GM18867 (cell line): ENCODE measurements at regions not wholly inside any gene's neighbourhood (a gene's known extent, or its start where the extent isn't known, plus 50 kb on each side); places are given as distances from the start of the nearest gene placed in this dataset.

ENCODE experiments used
- ATAC-seq: cut with Tn5 transposase; IDR thresholded peaks from one replicate; pipeline ENCODE4 v1.9.1; 2021; ENCODE audit warnings: mild to moderate bottlenecking, moderate library complexity; ENCODE audit not compliant: unreplicated experiment

DNA sequence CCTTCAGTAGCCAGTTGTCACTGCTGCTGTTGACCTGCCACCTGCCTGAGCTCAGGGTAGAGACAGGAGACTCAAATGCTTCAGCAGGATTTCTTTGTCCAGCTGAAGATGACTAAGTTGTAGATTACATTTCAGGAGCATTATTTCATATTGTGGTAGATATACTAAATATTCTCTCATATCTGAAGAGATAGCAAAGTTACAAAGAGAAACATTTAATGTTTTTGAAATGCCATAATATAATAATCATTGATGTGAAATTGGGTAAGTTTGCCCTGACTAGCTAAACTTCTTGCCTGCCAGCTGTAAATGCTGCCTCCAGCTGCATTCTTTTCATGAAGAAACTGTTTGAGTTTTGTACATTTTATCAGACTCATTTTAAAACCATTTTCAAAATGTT is 247.6 kb upstream of the CNKSR2 start:
- no peak for ATAC-seq

DNA sequence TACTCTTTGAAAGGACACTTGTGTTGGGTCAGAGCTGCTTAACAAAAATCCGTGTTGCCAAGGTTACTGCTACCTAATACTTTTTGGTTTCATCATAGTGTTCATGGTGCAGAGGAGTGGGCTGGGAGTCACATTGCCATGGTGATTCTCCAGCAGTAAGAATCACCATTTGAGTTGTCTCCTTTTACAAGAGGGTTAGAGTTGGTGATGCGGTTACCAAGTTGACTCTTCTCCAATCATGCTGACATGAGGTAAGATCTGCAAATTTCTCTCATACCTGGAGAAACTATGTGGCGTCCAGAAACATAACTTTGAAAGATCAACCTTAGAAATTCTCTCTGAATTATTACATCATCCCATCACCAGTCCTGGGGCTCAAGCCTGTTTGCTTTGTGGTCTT is 242.9 kb upstream of the CNKSR2 start:
- no peak for ATAC-seq

DNA sequence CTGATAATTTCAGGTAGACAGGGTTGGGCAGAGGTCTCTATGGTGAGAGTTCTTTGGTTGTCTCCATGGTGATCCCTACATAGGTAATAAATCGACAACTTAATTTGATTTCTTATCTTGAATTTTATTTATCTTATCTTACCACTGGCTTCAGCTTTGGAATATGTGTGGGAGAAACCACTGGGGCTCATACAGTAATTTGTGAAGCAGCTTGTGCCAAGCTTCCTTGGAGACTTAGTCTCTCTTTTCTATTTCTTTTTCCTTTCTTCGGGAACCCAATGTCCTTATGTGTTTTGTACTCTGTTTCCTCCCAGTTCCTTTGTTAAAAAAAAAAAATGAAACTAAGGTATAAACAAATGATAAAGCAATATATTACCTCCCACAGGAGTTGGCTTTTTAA is 242.4 kb upstream of the CNKSR2 start:
- no peak for ATAC-seq

DNA sequence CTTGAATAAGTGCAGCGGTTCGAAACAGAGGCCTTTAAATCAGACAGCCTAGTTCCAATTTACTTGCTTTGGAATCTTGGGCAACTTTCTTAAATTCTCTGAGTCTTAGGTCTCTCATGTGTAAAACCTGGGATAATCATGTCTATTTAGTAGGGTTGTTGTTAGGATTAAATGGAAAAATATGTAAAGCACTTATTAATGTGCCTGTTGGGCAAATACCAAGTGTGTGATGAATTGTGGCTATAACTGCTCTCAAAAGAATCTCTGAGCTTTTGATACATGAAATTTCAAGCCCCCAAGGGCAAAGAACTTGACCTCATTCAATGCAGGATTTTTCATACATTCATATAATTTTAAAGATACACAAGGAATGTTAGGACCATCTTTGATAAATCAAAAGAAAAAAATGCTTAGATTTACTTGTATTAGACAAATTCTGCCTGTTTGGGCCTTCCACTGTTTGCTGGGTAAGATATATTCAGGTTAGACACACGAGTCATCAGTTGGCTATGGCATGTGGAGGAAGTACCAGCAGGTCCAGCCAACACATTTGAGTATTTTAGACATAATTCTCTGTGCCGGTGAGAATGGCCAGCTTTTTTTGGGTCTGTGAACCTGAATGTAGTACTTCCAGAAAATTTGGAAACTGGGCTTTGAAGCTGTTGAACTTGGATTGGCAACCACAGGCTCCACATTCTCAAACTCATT is 241.4 kb upstream of the CNKSR2 start:
- ATAC-seq: no peak

DNA sequence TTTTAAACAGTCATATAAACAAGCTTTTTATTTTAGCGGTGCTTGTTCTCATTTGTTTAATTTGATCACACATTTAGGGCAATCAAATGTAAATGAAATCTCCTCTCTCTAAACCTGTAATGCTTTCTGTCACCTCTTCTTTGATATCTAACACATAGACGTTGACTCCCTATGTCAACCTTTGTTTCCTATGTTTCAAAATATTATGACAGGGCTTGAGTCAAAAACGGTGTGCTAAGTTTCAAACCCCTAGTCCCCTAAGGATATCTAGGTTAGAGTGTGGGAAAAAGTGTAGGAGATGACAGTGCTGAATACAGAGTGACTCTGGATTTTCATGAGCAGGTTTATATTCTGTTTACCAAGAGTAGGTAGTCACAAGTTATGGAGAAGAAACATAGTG is 224.0 kb upstream of the CNKSR2 start:
- no peak for ATAC-seq

DNA sequence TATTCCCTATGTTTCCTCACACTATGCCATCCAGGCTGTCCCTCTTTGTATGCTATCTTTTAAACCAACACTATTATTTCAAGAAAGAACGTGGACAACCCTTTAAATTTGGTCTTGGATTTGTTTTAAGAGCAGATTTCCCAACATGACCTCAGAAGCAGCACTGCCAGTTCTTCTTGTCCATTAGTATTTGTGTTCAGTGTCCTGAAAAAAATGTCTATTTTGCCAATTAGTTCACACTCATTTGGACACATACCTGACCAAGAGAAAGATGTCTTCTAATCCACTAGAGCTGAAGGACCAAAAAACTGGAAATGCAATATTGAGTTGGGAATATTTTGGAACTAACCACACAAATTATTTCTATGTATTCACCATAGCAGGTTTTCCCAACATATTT is 223.2 kb upstream of the CNKSR2 start:
- ATAC-seq: no peak

DNA sequence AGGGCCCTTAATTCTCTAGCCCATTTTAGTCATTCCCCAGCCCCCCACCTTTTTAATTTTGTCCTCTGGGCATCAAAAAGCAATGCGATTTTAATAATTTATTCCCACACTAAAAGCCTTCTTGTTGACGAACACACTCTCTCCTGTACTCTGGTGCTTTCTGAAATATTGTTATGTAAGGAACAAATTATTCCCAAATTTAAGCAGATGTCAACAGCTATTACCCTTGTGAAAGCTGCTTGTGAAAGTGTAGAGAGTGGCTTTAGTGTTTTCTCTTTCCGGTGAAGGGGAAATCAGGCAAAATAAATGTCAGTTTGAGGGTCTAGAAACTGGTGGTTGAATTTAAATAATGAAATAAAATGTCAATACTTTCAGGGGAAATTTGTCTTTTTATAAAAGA is 221.2 kb upstream of the CNKSR2 start:
- no peak for ATAC-seq

DNA sequence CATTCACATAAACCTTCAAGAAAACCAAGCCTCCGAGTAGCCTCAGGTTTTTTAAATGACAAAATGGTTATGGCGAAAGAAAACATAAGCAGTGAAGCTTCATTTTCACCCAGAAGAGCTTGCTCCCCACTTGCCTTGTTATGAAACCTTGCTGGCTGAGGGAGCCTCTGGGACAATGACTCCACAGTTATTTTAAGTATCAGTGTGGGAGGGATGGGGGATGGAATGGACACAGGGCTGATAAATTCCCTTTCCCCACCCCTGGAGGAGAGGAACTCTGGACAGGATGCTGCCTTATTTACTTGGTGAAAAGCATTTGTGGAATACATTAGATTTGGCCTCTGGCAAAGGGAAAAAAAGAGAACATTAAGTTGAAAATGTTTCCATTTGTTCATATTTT is 220.7 kb upstream of the CNKSR2 start:
- no peak for ATAC-seq

DNA sequence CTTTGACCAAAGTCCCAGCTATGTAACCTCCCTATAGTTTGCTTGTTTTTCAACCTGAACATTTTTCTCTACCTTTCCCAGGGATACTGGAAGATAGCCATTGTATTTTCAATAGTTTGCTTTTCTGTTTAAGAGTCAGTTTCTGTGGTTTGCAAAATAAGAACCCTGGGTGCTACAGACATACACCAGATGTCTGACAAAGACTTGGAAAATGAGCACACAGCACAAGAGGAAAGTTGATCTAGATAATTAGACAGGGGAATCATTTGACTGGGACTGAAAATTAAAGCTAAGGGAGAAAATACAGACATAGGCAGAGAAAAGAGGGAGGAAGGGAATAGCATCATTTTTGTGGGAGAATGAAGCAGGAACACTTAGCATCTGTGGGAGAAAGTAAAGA is 218.3 kb upstream of the CNKSR2 start:
- no peak for ATAC-seq

DNA sequence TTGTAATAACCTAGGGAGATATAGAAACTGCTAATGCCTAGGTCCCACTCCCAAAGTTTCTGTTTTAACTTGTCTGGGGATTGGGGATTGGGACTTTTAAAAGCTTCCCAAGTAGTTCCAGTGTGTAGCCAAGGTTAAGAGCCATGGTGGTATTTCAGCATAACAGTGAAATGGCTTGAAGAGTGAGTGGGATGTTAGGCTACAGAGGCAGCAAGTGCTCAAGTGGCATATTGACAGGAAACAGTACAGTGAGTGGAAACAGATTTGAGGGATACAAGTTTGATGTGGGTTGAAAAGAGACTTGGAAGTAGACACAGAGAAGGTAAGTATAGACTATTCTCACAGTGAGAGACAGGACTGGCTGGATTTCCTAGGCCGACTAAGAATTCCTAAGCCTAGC is 217.6 kb upstream of the CNKSR2 start:
- ATAC-seq: no peak

DNA sequence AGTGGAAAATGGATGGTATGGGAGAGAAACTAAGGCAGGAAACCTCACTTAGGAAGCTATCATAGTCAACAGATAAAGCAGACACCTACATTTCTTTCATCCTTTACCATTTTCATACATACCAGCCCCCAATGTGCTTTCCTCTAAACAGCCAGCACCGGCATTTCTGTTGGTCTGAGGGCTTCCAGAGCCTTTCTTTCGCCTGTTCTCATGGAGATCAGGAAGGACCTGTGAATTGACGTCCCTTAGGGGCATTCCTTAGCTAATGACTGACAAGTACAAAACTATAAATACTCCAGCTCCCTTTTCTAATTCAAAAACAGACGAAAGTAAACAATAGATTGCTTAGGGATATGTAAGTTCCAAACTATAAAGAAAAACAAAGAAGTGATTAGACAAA is 215.5 kb upstream of the CNKSR2 start:
- no peak for ATAC-seq

DNA sequence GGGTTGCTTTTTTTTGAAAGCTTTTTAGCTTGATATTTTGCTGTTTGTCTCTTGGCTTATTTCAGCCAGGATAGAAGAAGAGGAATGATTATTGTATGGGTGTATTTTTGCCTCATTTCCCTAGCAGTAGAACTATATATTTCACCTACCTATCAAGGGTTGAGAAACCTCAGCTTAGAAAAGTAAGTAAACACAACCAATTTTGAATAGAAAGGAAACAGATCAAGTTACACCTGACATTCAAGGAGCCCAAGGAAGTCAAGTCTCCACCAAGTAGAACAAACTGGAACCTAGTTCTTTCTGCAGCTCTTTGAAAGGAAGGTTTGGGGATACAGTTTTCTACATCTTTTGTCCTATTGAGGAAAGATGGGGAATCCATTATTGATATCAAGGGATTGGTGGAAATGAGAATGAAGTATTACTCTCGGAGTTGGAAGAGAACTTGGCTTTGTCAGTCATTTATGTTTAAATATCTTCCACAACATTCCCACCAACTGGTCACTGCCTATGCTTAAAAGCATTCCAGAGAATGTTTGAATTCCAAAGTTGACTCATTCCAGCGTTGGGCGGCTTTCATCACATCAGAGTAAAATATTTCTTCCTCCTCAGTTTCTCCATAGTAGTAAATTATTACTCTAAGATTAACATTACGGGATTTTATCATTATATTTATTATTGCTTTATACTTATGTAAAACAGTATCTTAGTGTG is 207.8 kb upstream of the CNKSR2 start:
- ATAC-seq: no peak

DNA sequence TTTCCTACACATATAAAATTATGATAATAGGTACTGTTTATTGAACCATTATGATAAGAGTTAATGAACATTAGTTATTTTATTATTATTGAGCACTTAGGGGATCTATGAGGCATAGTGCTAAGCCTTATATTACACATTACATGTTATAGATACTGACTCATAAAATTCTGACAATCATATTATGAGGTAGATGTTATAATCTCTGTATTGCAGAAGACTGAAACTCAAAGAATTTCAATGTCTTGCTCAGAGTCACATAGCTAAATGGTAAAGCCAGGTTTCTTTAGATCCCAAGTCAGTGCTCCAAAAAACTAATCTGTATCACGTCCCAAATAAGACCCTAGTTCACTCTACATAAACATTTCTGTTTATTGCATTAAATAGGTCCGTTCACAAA is 207.2 kb upstream of the CNKSR2 start:
- ATAC-seq: no peak

DNA sequence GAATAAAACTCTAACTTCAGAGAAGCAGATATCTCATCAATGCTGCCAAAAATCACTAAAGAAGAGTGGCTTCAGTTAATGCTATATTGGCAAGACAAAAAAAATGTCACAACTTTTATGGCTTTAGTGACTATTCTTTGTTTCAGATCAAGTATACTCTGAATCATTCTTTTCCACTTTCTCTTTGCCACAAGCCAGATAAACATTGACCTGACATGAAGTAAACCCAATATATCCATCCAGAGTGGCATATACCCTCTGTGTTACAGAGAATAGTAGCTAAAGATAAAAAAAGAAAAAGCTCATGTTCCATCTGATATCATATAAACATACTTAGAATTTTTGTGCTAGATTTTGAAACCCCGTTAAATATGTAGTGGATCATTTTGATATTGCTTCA is 206.7 kb upstream of the CNKSR2 start:
- no peak for ATAC-seq

DNA sequence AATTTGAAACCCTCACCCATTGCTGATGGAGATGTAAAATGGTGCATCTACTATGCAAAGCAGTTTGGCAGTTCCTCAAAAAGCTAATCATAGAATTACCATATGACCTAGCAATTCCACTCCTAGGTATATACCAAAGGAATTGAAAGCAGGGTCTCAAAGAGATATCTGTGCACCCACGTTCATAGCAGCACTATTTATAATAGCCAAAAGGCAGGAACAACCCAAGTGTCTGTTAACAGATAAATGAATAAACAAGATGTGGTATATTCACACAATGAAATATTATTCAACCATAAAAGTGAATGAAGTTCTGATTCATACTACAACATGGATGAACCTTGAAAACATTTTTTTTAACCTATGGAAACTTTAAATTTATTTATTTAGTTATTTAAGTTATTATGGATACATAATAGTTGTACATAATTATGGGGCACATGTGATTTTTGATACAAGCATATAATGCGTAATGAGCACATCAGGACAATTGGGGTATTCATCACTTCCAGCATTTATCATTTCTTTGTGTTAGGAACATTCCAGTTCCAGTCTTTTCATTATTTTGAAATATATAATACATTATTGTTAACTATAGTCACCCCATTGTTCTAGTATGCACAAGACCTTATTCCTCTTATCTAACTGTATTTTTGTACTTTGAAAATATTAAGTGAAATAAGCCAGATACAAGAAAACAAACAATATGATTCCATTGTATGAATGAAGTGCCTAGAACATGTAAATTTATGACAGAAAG is 205.6 kb upstream of the CNKSR2 start:
- ATAC-seq: no peak

DNA sequence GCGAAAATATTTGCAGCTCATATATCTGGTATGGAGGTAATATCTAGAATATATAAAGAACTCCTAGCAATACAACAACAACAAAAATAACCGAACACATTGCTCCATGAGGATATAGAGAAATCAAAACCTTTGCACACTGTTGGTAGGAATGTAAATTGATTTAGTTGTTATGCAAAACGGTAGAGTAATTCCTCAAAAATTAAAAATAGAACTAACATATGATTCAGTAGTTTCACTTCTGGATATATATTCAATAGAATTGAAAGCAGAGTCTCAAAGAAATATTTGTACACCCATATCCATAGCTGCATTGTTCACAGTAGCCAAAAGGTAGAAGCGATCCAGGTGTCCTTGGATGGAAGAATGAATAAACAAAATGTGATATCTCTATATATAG is 203.0 kb upstream of the CNKSR2 start:
- ATAC-seq: no peak

DNA sequence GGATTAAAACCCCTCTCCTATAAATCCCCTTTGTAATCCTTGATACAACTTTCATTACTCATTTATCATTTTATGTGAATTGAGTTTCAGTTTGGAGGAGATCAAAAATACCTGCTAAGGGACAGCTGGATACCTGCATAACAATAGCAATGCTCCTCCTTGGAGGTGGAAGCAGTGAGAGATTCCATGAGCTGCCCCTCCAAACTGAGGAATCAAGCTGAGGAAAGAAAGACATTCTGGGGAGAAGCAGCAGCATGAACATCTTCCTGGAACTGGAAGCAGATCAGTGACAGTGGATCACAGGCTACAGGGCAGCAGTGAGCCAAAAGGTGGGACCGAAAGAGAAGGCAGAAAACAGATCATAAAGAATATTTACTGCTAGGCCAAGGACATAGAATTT is 199.8 kb upstream of the CNKSR2 start:
- no peak for ATAC-seq

DNA sequence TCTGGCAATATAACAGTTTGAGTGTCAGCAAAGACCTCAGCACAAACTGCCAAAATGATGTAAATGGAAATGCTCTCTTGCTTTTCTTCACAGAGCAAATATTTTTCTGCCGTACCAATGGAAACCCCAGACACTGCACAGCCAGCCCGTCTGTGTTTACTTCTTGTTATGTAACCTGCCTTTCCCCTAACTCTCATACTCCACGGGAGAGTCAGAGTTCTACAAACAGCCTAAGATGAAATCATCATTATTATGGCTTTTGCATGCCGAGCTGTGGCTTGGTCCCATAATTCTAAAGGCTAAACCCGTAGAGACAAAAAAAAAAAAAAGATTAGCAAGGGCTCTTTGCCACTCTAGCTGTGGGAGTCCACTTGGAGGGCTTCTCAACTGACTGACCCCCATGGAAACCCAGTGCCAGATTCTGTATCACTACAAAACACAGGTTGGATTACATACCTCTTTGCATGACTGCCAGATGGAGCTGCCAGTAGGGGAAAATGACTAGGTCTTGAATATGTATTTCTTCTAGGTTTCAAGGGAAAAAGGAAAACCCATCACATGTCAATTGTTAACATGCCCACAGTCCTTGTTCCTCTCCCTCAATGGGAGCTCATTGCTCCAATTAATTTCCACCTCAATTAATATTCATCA is 197.2 kb upstream of the CNKSR2 start:
- ATAC-seq: no peak

DNA sequence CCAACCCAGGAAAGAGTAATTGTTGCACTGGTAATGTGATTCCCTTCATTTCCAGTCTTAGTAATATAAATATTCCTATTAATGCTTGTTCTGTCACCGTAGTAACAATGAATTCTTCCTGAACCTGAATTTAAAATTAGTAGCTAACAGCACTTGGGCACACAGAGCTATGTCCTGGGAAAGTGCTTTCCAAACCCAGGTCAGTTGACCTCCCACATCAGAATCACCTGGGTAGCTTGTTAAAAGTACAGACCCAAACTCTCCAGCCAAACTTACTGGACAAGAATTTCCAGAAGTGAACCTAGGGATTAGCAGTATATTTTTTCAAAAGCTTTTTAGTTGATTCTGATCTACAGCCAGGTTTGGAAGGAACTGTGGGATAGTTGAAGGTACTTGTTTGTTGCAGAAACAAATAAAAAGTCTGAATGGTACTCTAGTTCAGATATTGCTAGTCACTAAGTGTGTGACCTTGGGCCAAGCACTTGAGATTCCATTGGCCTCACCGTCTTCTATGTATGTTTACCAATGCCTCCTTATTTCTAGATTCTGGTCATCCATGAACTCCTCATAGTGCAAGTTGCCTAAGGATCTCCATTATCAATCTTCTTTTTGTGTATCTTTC is 192.9 kb upstream of the CNKSR2 start:
- ATAC-seq: no peak

DNA sequence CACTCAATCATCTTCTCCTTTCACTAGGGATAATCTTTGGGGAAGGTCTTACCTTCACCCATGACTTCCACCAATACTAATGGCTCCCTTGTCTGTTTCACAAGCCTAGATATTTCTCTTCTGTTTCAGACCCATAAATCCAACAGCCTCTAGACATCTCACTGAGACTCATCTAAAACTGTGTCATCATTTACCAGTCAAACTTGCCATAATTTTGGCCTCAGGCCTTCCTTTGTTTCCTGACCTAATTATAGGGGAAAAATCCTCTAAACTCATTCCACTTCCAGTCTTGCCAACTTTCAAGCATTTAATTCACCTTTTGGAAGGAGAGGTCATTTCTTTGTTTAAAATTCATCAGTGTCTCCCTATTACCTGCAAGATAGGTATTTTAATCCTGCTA is 181.0 kb upstream of the CNKSR2 start:
- ATAC-seq: no peak

DNA sequence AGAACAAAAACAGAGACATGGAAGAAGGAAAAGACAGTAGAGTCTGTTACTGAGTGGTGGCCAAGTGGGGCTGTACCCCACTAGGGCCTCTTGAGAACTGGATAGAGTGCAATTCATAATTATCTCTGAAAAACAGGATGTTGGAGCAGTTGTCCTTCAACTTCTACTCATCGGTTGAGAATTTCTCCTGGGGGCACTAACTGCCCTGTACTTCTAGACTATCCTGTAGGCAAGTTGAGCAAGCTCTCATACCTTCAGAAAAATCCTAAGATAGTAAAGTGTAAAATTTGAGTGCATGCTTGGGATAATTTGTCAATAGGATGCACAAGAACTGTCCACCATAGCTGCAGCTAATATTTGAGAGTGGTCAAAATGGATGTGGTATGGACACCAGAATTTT is 179.7 kb upstream of the CNKSR2 start:
- ATAC-seq: no peak
